ENCODE measurements at regions not wholly inside any gene's neighbourhood (a gene's known extent, or its start where the extent isn't known, plus 50 kb on each side); places are given as distances from the start of the nearest gene placed in this dataset.

DNA sequence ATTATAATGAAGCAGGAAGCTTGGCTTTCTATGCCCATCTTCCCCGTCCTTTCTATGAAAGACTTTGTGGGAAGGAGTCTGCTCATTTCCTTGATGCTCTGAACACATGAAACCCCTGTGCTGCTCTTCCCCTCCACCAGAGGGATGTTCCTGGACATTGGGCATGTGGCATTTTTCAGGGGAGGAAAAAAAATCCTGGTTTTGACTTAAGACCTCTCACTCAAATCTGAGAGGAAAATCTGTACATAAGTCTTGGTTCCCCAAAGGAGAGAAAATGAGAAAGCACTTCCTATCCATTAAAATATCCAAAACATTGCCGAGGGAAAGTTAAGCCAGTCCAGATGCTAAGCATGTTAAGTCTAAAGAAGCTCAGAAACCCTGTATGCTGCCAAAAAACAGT is 393.0 kb downstream of the PAX1 start:
- Histone ChIP-seq H3K27me3 (replicated peaks; ENCODE audit: control insufficient read depth, insufficient read depth, low read length) (no peaks in the 10 kb centered on the region), H3K4me3 (replicated peaks; ENCODE audit: low read depth, low read length) (no peak overlapping the region), H3K36me3 (ENCODE audit: control insufficient read depth, insufficient read depth, low read length) (no peaks in the 10 kb centered on the region)
- TF ChIP-seq, protein P1, sequence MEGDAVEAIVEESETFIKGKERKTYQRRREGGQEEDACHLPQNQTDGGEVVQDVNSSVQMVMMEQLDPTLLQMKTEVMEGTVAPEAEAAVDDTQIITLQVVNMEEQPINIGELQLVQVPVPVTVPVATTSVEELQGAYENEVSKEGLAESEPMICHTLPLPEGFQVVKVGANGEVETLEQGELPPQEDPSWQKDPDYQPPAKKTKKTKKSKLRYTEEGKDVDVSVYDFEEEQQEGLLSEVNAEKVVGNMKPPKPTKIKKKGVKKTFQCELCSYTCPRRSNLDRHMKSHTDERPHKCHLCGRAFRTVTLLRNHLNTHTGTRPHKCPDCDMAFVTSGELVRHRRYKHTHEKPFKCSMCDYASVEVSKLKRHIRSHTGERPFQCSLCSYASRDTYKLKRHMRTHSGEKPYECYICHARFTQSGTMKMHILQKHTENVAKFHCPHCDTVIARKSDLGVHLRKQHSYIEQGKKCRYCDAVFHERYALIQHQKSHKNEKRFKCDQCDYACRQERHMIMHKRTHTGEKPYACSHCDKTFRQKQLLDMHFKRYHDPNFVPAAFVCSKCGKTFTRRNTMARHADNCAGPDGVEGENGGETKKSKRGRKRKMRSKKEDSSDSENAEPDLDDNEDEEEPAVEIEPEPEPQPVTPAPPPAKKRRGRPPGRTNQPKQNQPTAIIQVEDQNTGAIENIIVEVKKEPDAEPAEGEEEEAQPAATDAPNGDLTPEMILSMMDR (IDR thresholded peaks at IDR 0.05; ENCODE audit: insufficient read depth, low read length, poor library complexity, severe bottlenecking), result no peak
- DNase-seq (ENCODE audit: extremely low read depth, insufficient read length), result no peak

DNA sequence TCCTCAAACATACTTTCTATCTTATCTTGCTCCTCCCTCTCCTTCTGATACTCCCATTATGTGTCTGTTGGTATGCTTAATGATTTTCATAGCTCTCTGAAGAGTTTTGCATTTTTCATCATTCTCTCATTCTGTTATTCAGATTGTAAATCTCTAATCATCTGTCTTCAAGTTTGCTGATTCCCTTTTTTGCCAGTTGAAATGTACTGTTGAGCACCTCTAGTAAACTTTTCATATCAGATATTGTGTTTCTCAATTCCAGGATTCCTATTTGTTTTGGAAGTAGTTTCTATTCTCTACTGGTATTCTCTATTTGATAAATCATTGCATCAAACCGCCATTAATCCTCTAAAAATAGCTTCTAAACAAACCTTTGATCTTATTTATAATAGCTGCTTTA is 387.7 kb downstream of the PAX1 start:
- Histone ChIP-seq H3K4me3 (replicated peaks; ENCODE audit: low read depth, low read length) (no peak overlapping the region), H3K36me3 (ENCODE audit: control insufficient read depth, insufficient read depth, low read length) (no peaks in the 10 kb centered on the region), H3K27me3 (replicated peaks; ENCODE audit: control insufficient read depth, insufficient read depth, low read length) (no peaks in the 10 kb centered on the region)
- TF ChIP-seq, protein P1 (IDR thresholded peaks at IDR 0.05; ENCODE audit: insufficient read depth, low read length, poor library complexity, severe bottlenecking), result no peak
- no peak for DNase-seq (ENCODE audit: extremely low read depth, insufficient read length)

DNA sequence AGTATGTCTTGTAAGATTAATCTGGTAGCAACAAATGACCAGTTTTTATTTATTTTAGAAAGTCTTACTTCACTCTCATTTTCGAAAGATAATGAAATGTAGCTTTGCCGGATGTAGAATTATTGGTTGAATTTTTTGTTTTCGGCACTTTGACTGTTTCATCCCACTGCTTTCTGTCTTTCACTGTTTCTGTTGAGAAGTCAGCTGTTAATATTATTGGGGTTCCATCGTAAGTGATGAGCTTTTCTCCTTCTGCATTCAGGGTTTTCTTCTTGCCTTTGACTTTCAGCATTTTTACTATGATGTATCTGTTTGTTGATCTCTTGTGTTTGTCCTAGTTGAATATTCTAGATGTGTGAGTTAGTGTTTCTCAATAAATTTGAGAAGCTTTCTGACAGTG is 383.4 kb downstream of the PAX1 start:
- Histone ChIP-seq H3K27me3 (replicated peaks; ENCODE audit: control insufficient read depth, insufficient read depth, low read length) (no peaks in the 10 kb centered on the region), H3K4me3 (replicated peaks; ENCODE audit: low read depth, low read length) (no peak overlapping the region), H3K36me3 (ENCODE audit: control insufficient read depth, insufficient read depth, low read length) (no peaks in the 10 kb centered on the region)
- TF ChIP-seq, protein P1 (IDR thresholded peaks at IDR 0.05; ENCODE audit: insufficient read depth, low read length, poor library complexity, severe bottlenecking), result no peak
- DNase-seq (ENCODE audit: extremely low read depth, insufficient read length), result no peak

DNA sequence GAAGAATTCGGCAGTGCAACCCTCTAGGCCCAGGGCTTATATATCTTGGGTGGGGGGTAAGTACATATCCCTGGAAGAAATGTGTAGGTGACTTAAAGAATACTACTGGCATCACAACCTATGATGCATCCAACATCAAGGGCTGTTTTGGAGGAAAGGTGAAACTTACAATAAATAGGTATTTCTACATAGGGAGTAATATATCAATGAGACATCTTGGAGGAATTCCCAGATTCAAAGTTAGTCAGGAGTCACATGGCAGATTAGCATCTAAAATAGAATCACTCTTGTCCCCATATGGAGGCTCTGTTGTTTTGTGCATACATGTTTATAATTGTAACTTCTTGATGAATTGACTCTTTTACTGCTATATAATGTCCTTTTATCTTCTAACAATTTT is 375.5 kb downstream of the PAX1 start:
- DNase-seq (ENCODE audit: extremely low read depth, insufficient read length), result no peak
- Histone ChIP-seq H3K27me3 (replicated peaks; ENCODE audit: control insufficient read depth, insufficient read depth, low read length) (no peaks in the 10 kb centered on the region), H3K36me3 (ENCODE audit: control insufficient read depth, insufficient read depth, low read length) (no peaks in the 10 kb centered on the region), H3K4me3 (replicated peaks; ENCODE audit: low read depth, low read length) (no peak overlapping the region)
- TF ChIP-seq, protein P1 (IDR thresholded peaks at IDR 0.05; ENCODE audit: insufficient read depth, low read length, poor library complexity, severe bottlenecking), result no peak

DNA sequence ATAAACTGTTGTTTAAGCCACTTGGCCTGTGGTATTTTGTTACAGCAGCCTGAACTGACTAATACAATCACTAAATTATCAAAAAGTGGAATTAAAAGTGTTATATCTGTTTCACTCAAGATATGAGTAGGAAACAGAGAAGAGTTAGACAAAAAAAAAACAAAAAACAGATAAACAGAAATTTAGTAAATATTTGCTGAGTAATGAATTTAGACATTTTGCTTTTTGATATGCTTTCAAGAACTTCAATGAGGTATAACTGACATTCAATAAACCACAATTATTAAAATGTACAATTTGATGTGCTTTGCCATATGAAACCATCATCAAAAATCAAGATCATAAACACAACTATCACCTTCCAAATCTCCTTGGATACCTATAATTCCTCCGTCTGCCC is 369.2 kb downstream of the PAX1 start:
- no peak overlapping the region for H3K4me3 ChIP-seq (replicated peaks; ENCODE audit: low read depth, low read length)
- TF ChIP-seq, protein P1 (IDR thresholded peaks at IDR 0.05; ENCODE audit: insufficient read depth, low read length, poor library complexity, severe bottlenecking), result no peak
- no peaks in the 10 kb centered on the region for H3K36me3 ChIP-seq (ENCODE audit: control insufficient read depth, insufficient read depth, low read length)
- DNase-seq (ENCODE audit: extremely low read depth, insufficient read length), result no peak
- H3K27me3 ChIP-seq (replicated peaks; ENCODE audit: control insufficient read depth, insufficient read depth, low read length), result no peaks in the 10 kb centered on the region

DNA sequence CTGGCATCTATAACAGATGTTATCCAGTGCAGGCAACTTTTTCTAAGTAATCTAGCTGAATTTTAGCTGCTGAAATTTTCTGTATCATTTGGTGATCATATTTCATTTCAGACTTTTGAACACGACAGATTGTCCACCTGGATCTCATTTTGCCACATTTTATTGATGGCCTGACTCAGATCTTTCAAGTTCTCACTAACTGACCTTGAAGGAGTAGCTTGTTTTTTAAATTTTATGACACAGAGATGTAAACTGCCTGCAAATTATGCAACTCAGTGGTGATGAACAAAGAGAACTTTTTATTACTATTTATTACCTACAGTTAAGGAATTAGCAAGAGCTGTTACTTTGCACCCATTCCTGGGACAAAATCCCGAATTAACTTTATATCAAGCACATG is 366.4 kb downstream of the PAX1 start:
- H3K27me3 ChIP-seq (replicated peaks; ENCODE audit: control insufficient read depth, insufficient read depth, low read length), result no peaks in the 10 kb centered on the region
- TF ChIP-seq, protein P1 (IDR thresholded peaks at IDR 0.05; ENCODE audit: insufficient read depth, low read length, poor library complexity, severe bottlenecking), result no peak
- H3K36me3 ChIP-seq (ENCODE audit: control insufficient read depth, insufficient read depth, low read length), result no peaks in the 10 kb centered on the region
- no peak overlapping the region for H3K4me3 ChIP-seq (replicated peaks; ENCODE audit: low read depth, low read length)
- no peak for DNase-seq (ENCODE audit: extremely low read depth, insufficient read length)

All from GM06990 (cell line).